ENCODE measurements at regions not wholly inside any gene's neighbourhood (a gene's known extent, or its start where the extent isn't known, plus 50 kb on each side); places are given as distances from the start of the nearest gene placed in this dataset.

- H2BK120ac ChIP-seq (replicated peaks; ENCODE audit: low read depth, low read length) = no peak overlapping the region
- H3K4me1 ChIP-seq (replicated peaks in 1 of 4; ENCODE audit: control insufficient read depth in 3 of 4, insufficient read depth in 4 of 4, low read length in 3 of 4) = no peaks in the 10 kb centered on the region
- POLR2A ChIA-PET (ENCODE audit: partially characterized antibody) = no interaction called here
- H2BK15ac ChIP-seq (ENCODE audit: low read length) = no peak overlapping the region
- H3K27me3 ChIP-seq (replicated peaks in 1 of 4; ENCODE audit: control insufficient read depth in 3 of 4, extremely low read depth in 1 of 4, insufficient read depth in 3 of 4, low read length in 3 of 4) = no peaks in the 10 kb centered on the region
- FAIRE-seq = no peak
- DNase-seq (ENCODE audit: low read depth in 1 of 2, low spot score in 2 of 2) = no peak
- 86% methylated on average over 2 of the region's 2 CpGs; no CpG with 5 or more reads in 1 of the 2 experiments for WGBS, 2 experiments (ENCODE audit: extremely low coverage in 1 of 2, insufficient coverage in 1 of 2, insufficient read length in 1 of 2, insufficient replicate concordance in 2 of 2, low coverage in 1 of 2, low lambda C conversion rate in 2 of 2, missing lambda C conversion rate in 1 of 2)
- H3K27ac ChIP-seq (ENCODE audit: low read depth, low read length) = no peak overlapping the region
- H3K79me1 ChIP-seq (ENCODE audit: low read depth, low read length) = no peaks in the 10 kb centered on the region
- TF ChIP-seq SP2 (IDR thresholded peaks at IDR 0.05; ENCODE audit: low read length) (no peak), EZH2 (IDR thresholded peaks at IDR 0.05; ENCODE audit: low read depth, low read length, severe bottlenecking) (no peak), TAF1 (IDR thresholded peaks at IDR 0.05; ENCODE audit: low read depth, low read length) (no peak), CTBP2 (IDR thresholded peaks at IDR 0.05; ENCODE audit: borderline replicate concordance, insufficient read depth, insufficient read length, low read length) (no peak), RAD21 (IDR thresholded peaks at IDR 0.05 in 1 of 2, conservative IDR thresholded peaks at IDR 0.05 in 1 of 2; ENCODE audit: low read depth in 2 of 2, low read length in 2 of 2) (no peak), JUN (IDR thresholded peaks at IDR 0.05; ENCODE audit: low read depth, low read length) (no peak), SIX5 (IDR thresholded peaks at IDR 0.05; ENCODE audit: low read depth, low read length) (no peak), HDAC6 (IDR thresholded peaks at IDR 0.05; ENCODE audit: low read depth, low read length) (no peak)
- TF ChIP-seq, protein P1, sequence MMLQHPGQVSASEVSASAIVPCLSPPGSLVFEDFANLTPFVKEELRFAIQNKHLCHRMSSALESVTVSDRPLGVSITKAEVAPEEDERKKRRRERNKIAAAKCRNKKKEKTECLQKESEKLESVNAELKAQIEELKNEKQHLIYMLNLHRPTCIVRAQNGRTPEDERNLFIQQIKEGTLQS (IDR thresholded peaks at IDR 0.05; ENCODE audit: insufficient read depth, low read depth, low read length) = no peak
- no peak overlapping the region for H2BK20ac ChIP-seq (ENCODE audit: low read length)
- H3K36me3 ChIP-seq (ENCODE audit: control insufficient read depth in 2 of 4, insufficient read depth in 4 of 4, low read length in 3 of 4) = no peaks in the 10 kb centered on the region
- H4K91ac ChIP-seq (replicated peaks; ENCODE audit: insufficient read length, low read length) = no peak overlapping the region
- no peak overlapping the region for H3K18ac ChIP-seq (ENCODE audit: extremely low read depth, low read length)
- H2BK5ac ChIP-seq (ENCODE audit: low read depth, low read length) = no peak overlapping the region
- H3K23me2 ChIP-seq (ENCODE audit: low read depth, low read length) = no peaks in the 10 kb centered on the region
- no peak overlapping the region for H4K8ac ChIP-seq (ENCODE audit: extremely low read depth, insufficient read depth, low read length)
- no peaks in the 10 kb centered on the region for H3K79me2 ChIP-seq (ENCODE audit: control insufficient read depth in 1 of 2, insufficient read depth in 2 of 2, low read length in 2 of 2)
- H3K4me2 ChIP-seq (ENCODE audit: insufficient read depth in 1 of 2, low read depth in 2 of 2, low read length in 2 of 2) = no peak overlapping the region
- no peak overlapping the region for H4K5ac ChIP-seq (ENCODE audit: insufficient read length, low read depth, low read length)
- no peak overlapping the region for H3K4me3 ChIP-seq (ENCODE audit: extremely low read depth in 1 of 4, insufficient read depth in 2 of 4, low read depth in 3 of 4, low read length in 4 of 4)
- no peak overlapping the region for H3K9ac ChIP-seq (replicated peaks in 1 of 4; ENCODE audit: extremely low read depth in 1 of 4, low read depth in 3 of 4, low read length in 3 of 4)
- no peak overlapping the region for H3K4ac ChIP-seq (replicated peaks; ENCODE audit: insufficient read length, low read depth, low read length)
- CTCF ChIA-PET (ENCODE audit: partially characterized antibody) = no interaction called here
- H3K14ac ChIP-seq (ENCODE audit: insufficient read length) = no peak overlapping the region
- no peaks in the 10 kb centered on the region for H3K9me3 ChIP-seq (ENCODE audit: insufficient read depth in 2 of 2, low read depth in 1 of 2, low read length in 1 of 2)
- no peaks in the 10 kb centered on the region for H4K20me1 ChIP-seq (replicated peaks in 1 of 2; ENCODE audit: control insufficient read depth in 1 of 2, insufficient read depth in 2 of 2, low read length in 2 of 2)
- H3K56ac ChIP-seq (replicated peaks; ENCODE audit: insufficient read length, low read depth, low read length) = no peak overlapping the region
- no peak overlapping the region for H3K23ac ChIP-seq (ENCODE audit: insufficient read length)
- H2AK5ac ChIP-seq (ENCODE audit: low read depth, low read length) = no peak overlapping the region
- no peak overlapping the region for H2BK12ac ChIP-seq (ENCODE audit: low read depth, low read length)
- no peak overlapping the region for H2AFZ ChIP-seq (ENCODE audit: low read length)
These were observed 662.1 kb downstream of the TLE4 start for GRCh38 chr9:80233906-80234305.
